H9 (cell line): ENCODE measurements at regions not wholly inside any gene's neighbourhood (a gene's known extent, or its start where the extent isn't known, plus 50 kb on each side); places are given as distances from the start of the nearest gene placed in this dataset.

Source experiments
- DNase-seq: peaks from one replicate; pipeline ENCODE4 v3.0.0-alpha.2; 2017
- H2AFZ ChIP-seq: one replicate; pipeline ENCODE4 v1.6.1; 2013; ENCODE audit warnings: mild to moderate bottlenecking, low read length, control low read depth, moderate library complexity
- H2AK5ac ChIP-seq: 2 replicates; pipeline ENCODE4 v1.6.1; 2013; ENCODE audit warnings: low read length, control low read depth, mixed read lengths; ENCODE audit not compliant: insufficient read length
- H2BK120ac ChIP-seq: one replicate; pipeline ENCODE4 v1.6.1; 2013; ENCODE audit warnings: low read depth, mild to moderate bottlenecking, low read length, control low read depth, inconsistent platforms; ENCODE audit not compliant: poor library complexity, severe bottlenecking
- H2BK12ac ChIP-seq: 2 replicates; pipeline ENCODE4 v1.6.1; 2013; ENCODE audit warnings: low read length, control low read depth, mixed read lengths, low read depth; ENCODE audit not compliant: insufficient read length
- H2BK15ac ChIP-seq: 2 replicates; pipeline ENCODE4 v1.6.1; 2013; ENCODE audit warnings: low read depth, low read length, control low read depth
- H2BK20ac ChIP-seq: one replicate; pipeline ENCODE4 v1.6.1; 2013; ENCODE audit warnings: low read depth, mild to moderate bottlenecking, low read length, control low read depth, inconsistent platforms; ENCODE audit not compliant: poor library complexity, severe bottlenecking
- H2BK5ac ChIP-seq: 2 replicates; pipeline ENCODE4 v1.6.1; 2013; ENCODE audit warnings: low read length, control low read depth, mixed read lengths; ENCODE audit not compliant: insufficient read length
- H3K14ac ChIP-seq: 2 replicates; pipeline ENCODE4 v1.6.1; 2013; ENCODE audit warnings: low read length, control low read depth; ENCODE audit not compliant: insufficient read depth
- H3K18ac ChIP-seq: 2 replicates; pipeline ENCODE4 v1.6.1; 2013; ENCODE audit warnings: low read depth, mild to moderate bottlenecking, mixed read lengths, low read length, control low read depth; ENCODE audit not compliant: insufficient read length
- H3K23ac ChIP-seq: 2 replicates; pipeline ENCODE4 v1.6.1; 2013; ENCODE audit warnings: low read length, control low read depth, mixed read lengths, low read depth; ENCODE audit not compliant: insufficient read length
- H3K23me2 ChIP-seq: 2 replicates; pipeline ENCODE4 v1.6.1; 2013; ENCODE audit warnings: low read depth, mild to moderate bottlenecking, mixed read lengths, low read length, control low read depth; ENCODE audit not compliant: insufficient read length, poor library complexity, severe bottlenecking
- H3K27ac ChIP-seq: 2 replicates; pipeline ENCODE4 v1.5.1; 2013; ENCODE audit warnings: low read length, control low read depth, mixed read lengths, low read depth; ENCODE audit not compliant: insufficient read length
- H3K27me3 ChIP-seq: 2 replicates; pipeline ENCODE4 v1.6.1; 2013; ENCODE audit warnings: low read length, control low read depth, inconsistent platforms; ENCODE audit not compliant: insufficient read depth
- H3K4ac ChIP-seq: 2 replicates; pipeline ENCODE4 v1.6.1; 2013; ENCODE audit warnings: low read depth, mild to moderate bottlenecking, control low read depth, inconsistent platforms, low read length, moderate library complexity
- H3K4me1 ChIP-seq: 2 replicates; pipeline ENCODE4 v1.6.1; 2013; ENCODE audit warnings: low read length, control low read depth, inconsistent platforms; ENCODE audit not compliant: insufficient read depth
- H3K4me2 ChIP-seq: 2 replicates; pipeline ENCODE4 v1.6.1; 2013; ENCODE audit warnings: low read length, control low read depth, mixed read lengths; ENCODE audit not compliant: insufficient read length, insufficient read depth
- H3K56ac ChIP-seq: 2 replicates; pipeline ENCODE4 v1.6.1; 2013; ENCODE audit warnings: low read depth, mild to moderate bottlenecking, mixed read lengths, low read length, control low read depth; ENCODE audit not compliant: insufficient read length
- H3K79me1 ChIP-seq: 2 replicates; pipeline ENCODE4 v1.6.1; 2013; ENCODE audit warnings: low read depth, mild to moderate bottlenecking, moderate library complexity, low read length, control low read depth, inconsistent platforms; ENCODE audit not compliant: insufficient read depth, poor library complexity, severe bottlenecking
- H3K79me2 ChIP-seq: 2 replicates; pipeline ENCODE4 v1.6.1; 2013; ENCODE audit warnings: low read length, control low read depth, inconsistent platforms; ENCODE audit not compliant: insufficient read depth
- H3K9ac ChIP-seq: 2 replicates; pipeline ENCODE4 v1.6.1; 2013; ENCODE audit warnings: low read length, control low read depth, mixed read lengths; ENCODE audit not compliant: insufficient read length; ENCODE audit errors: extremely low read depth
- H3K9me3 ChIP-seq: one replicate; pipeline ENCODE4 v1.6.1; 2013; ENCODE audit warnings: low read depth, low read length, inconsistent platforms; ENCODE audit not compliant: control insufficient read depth
- H3T11ph ChIP-seq: one replicate; pipeline ENCODE4 v1.6.1; 2013; ENCODE audit warnings: mild to moderate bottlenecking, low read length, control low read depth, inconsistent platforms
- H4K20me1 ChIP-seq: one replicate; pipeline ENCODE4 v1.6.1; 2013; ENCODE audit not compliant: control insufficient read depth, insufficient read length, insufficient read depth
- H4K5ac ChIP-seq: 2 replicates; pipeline ENCODE4 v1.6.1; 2013; ENCODE audit warnings: low read depth, mild to moderate bottlenecking, mixed read lengths, low read length, control low read depth; ENCODE audit not compliant: insufficient read length
- H4K8ac ChIP-seq: replicated peaks from 2 replicates; pipeline ENCODE4 v1.6.1; 2013; ENCODE audit warnings: low read length, control low read depth, mixed read lengths, low read depth; ENCODE audit not compliant: insufficient read length
- H4K91ac ChIP-seq: 2 replicates; pipeline ENCODE4 v1.6.1; 2013; ENCODE audit warnings: low read depth, mild to moderate bottlenecking, moderate library complexity, mixed read lengths, low read length, control low read depth; ENCODE audit not compliant: insufficient read length
- H3K27ac Mint-ChIP-seq, 3 experiments: 2 replicates in 2 of 3; 3 replicates in 1 of 3; pipeline ENCODE4 v1.8.0; 2020 to 2021; ENCODE audit warnings: mixed read lengths in 3 of 3, mild to moderate bottlenecking in 1 of 3, moderate library complexity in 1 of 3
- H3K27me3 Mint-ChIP-seq: 2 replicates; pipeline ENCODE4 v1.8.0; 2021; ENCODE audit warnings: low read depth, mild to moderate bottlenecking, moderate library complexity, mixed read lengths
- H3K36me3 Mint-ChIP-seq, 3 experiments: 2 replicates in 2 of 3; 3 replicates in 1 of 3; pipeline ENCODE4 v1.8.0; 2020 to 2021; ENCODE audit warnings: low read depth in 3 of 3, mixed read lengths in 3 of 3; ENCODE audit not compliant: insufficient read depth in 1 of 3
- H3K4me1 Mint-ChIP-seq, 2 experiments: 2 replicates each; pipeline ENCODE4 v1.8.0; 2020; ENCODE audit warnings: mixed read lengths in 2 of 2
- H3K4me3 Mint-ChIP-seq, 2 experiments: 2 replicates in 1 of 2; 3 replicates in 1 of 2; pipeline ENCODE4 v1.8.0; 2020 to 2021; ENCODE audit warnings: mild to moderate bottlenecking in 2 of 2, mixed read lengths in 2 of 2, moderate library complexity in 1 of 2
- H3K9me3 Mint-ChIP-seq, 2 experiments: 2 replicates in 1 of 2; 3 replicates in 1 of 2; pipeline ENCODE4 v1.8.0; 2020; ENCODE audit warnings: mild to moderate bottlenecking in 2 of 2, mixed read lengths in 2 of 2, moderate library complexity in 1 of 2
- CTCF ChIP-seq: fragments of 200-600 bp; sonication (generic); conservative IDR thresholded peaks from 3 replicates; pipeline ENCODE4 v1.8.0; 2021; ENCODE audit warnings: antibody characterized with exemption, mild to moderate bottlenecking
- WGBS: extraction: QIAGEN DNeasy Blood & Tissue Kit; methylation state at CpG from one replicate; pipeline ENCODE4 v1.1.7; 2013; ENCODE audit warnings: missing lambda C conversion rate, low lambda C conversion rate, mixed read lengths; ENCODE audit not compliant: insufficient read length; ENCODE audit errors: extremely low coverage; 5-methylcytosine and 5-hydroxymethylcytosine counted together

GRCh38 chr2:235106874-235107639 lies 155.2 kb downstream of the SH3BP4 start:
- H3K23ac ChIP-seq: no peak overlapping the region
- Mint-ChIP-seq H3K9me3 (no peaks in the 10 kb centered on the region; a peak in 2 of 5 replicates), H3K4me1 (peaks cover 9 to 10% of the 10 kb centered on the region in 2 experiments), H3K27ac (no peak overlapping the region; a peak in 1 of 7 replicates), H3K36me3 (no peaks in the 10 kb centered on the region), H3K4me3 (no peak overlapping the region), H3K27me3 (peaks cover 5% of the 10 kb centered on the region; the same call in 1 of the 2 replicates)
- WGBS: no CpG with 5 or more reads among the region's 10 CpGs
- no peak overlapping the region for H2BK15ac ChIP-seq
- H2BK20ac ChIP-seq: no peak overlapping the region
- H2AK5ac ChIP-seq: no peak overlapping the region
- H3K4me1 ChIP-seq: no peaks in the 10 kb centered on the region
- peak; percentile 70 for DNase-seq
- H3K23me2 ChIP-seq: no peaks in the 10 kb centered on the region
- H2BK120ac ChIP-seq: no peak overlapping the region
- no peak overlapping the region for H3K14ac ChIP-seq
- H4K8ac ChIP-seq: no peak overlapping the region
- H3K18ac ChIP-seq: no peak overlapping the region
- no peak overlapping the region for H3K4ac ChIP-seq
- H2AFZ ChIP-seq: no peak overlapping the region
- H3K9me3 ChIP-seq: no peaks in the 10 kb centered on the region
- no peak overlapping the region for H3K4me2 ChIP-seq
- H4K91ac ChIP-seq: no peak overlapping the region
- H3K79me2 ChIP-seq: no peaks in the 10 kb centered on the region
- H2BK12ac ChIP-seq: no peak overlapping the region
- no peaks in the 10 kb centered on the region for H3K27me3 ChIP-seq
- H3K56ac ChIP-seq: no peak overlapping the region
- no peak overlapping the region for H3K9ac ChIP-seq
- H2BK5ac ChIP-seq: no peak overlapping the region
- H3K79me1 ChIP-seq: no peaks in the 10 kb centered on the region
- H4K20me1 ChIP-seq: no peaks in the 10 kb centered on the region
- no peak overlapping the region for H3T11ph ChIP-seq
- TF ChIP-seq CTCF: peak; percentile 78
- no peak overlapping the region for H4K5ac ChIP-seq
- no peak overlapping the region for H3K27ac ChIP-seq
